ENCODE measurements at regions not wholly inside any gene's neighbourhood (a gene's known extent, or its start where the extent isn't known, plus 50 kb on each side); places are given as distances from the start of the nearest gene placed in this dataset.

DNA sequence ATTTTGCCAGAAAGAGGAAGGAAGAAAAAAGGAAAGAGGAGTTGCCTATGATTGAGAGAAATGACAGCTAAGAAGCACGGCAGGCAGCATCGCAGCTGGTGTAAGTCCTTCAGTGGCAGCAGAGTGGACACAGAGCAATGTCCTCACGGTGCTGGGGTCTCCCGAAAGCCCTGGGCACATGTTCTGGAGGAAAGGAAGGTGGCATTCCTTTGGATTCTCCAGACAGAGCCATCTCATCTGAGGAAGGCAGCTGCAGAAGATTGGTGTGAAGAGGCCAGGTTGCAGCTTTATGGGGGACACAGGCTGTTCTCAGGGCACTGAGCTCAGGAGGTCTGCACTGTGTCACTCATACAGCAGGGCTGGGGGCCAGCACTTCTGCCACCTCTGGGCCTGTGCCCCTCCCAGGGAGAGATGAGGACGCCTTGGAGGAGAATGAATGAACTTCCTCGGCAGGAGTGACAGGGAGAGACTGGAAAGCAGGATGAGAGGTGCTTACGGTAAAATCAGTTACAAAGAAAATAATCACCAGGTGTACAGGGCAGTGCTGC lies 252.0 kb upstream of the MYT1L start:
- TF ChIP-seq, protein P1, sequence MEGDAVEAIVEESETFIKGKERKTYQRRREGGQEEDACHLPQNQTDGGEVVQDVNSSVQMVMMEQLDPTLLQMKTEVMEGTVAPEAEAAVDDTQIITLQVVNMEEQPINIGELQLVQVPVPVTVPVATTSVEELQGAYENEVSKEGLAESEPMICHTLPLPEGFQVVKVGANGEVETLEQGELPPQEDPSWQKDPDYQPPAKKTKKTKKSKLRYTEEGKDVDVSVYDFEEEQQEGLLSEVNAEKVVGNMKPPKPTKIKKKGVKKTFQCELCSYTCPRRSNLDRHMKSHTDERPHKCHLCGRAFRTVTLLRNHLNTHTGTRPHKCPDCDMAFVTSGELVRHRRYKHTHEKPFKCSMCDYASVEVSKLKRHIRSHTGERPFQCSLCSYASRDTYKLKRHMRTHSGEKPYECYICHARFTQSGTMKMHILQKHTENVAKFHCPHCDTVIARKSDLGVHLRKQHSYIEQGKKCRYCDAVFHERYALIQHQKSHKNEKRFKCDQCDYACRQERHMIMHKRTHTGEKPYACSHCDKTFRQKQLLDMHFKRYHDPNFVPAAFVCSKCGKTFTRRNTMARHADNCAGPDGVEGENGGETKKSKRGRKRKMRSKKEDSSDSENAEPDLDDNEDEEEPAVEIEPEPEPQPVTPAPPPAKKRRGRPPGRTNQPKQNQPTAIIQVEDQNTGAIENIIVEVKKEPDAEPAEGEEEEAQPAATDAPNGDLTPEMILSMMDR (IDR thresholded peaks at IDR 0.05), result no peak
- no peak for TF ChIP-seq POLR2A (IDR thresholded peaks at IDR 0.05; ENCODE audit: low read depth)
- no peak for TF ChIP-seq POLR2AphosphoS5 (IDR thresholded peaks at IDR 0.05)
